GM19438 (cell line): ENCODE measurements at regions not wholly inside any gene's neighbourhood (a gene's known extent, or its start where the extent isn't known, plus 50 kb on each side); places are given as distances from the start of the nearest gene placed in this dataset.

Experiments used
- ATAC-seq: cut with Tn5 transposase; IDR thresholded peaks from one replicate; pipeline ENCODE4 v1.9.1; 2021; ENCODE audit warnings: low read depth; ENCODE audit not compliant: unreplicated experiment

- no peak for ATAC-seq
Observed at GRCh38 chr12:98319716-98320425, 195.5 kb upstream of the TMPO start.

GRCh38 chr12:98325003-98325402 is 190.4 kb upstream of the TMPO start:
- no peak for ATAC-seq

- no peak for ATAC-seq
Observed at GRCh38 chr12:98328467-98328866, 186.9 kb upstream of the TMPO start.

GRCh38 chr12:98329589-98329988 is 185.8 kb upstream of the TMPO start:
- no peak for ATAC-seq

GRCh38 chr12:98332642-98333041 is 182.7 kb upstream of the TMPO start:
- ATAC-seq = no peak

- no peak for ATAC-seq
Observed at GRCh38 chr12:98334768-98335167, 180.6 kb upstream of the TMPO start.

GRCh38 chr12:98341026-98341425 is 174.4 kb upstream of the TMPO start:
- ATAC-seq = no peak

GRCh38 chr12:98341732-98342131 is 173.7 kb upstream of the TMPO start:
- no peak for ATAC-seq

- ATAC-seq = no peak
Observed at GRCh38 chr12:98343002-98343567, 172.3 kb upstream of the TMPO start.

- no peak for ATAC-seq
Observed at GRCh38 chr12:98344046-98344930, 171.1 kb upstream of the TMPO start.

GRCh38 chr12:98345308-98345876 is 170.0 kb upstream of the TMPO start:
- ATAC-seq = no peak

- ATAC-seq = no peak
Observed at GRCh38 chr12:98351089-98351488, 164.3 kb upstream of the TMPO start.

GRCh38 chr12:98351784-98352183 is 163.6 kb upstream of the TMPO start:
- ATAC-seq = no peak

GRCh38 chr12:98352218-98352811 is 163.1 kb upstream of the TMPO start:
- ATAC-seq = no peak

- ATAC-seq = no peak
Observed at GRCh38 chr12:98352835-98353234, 162.6 kb upstream of the TMPO start.

GRCh38 chr12:98354520-98355035 is 160.8 kb upstream of the TMPO start:
- ATAC-seq = no peak

- no peak for ATAC-seq
Observed at GRCh38 chr12:98355322-98355721, 160.1 kb upstream of the TMPO start.

GRCh38 chr12:98355933-98356332 is 159.5 kb upstream of the TMPO start:
- no peak for ATAC-seq

- no peak for ATAC-seq
Observed at GRCh38 chr12:98358144-98358543, 157.2 kb upstream of the TMPO start.

- no peak for ATAC-seq
Observed at GRCh38 chr12:98359856-98360255, 155.5 kb upstream of the TMPO start.

GRCh38 chr12:98360401-98360800 is 155.0 kb upstream of the TMPO start:
- no peak for ATAC-seq
